WTC11 (cell line): ENCODE measurements at regions not wholly inside any gene's neighbourhood (a gene's known extent, or its start where the extent isn't known, plus 50 kb on each side); places are given as distances from the start of the nearest gene placed in this dataset.

Source experiments
- CBFB ChIP-seq: sonication (generic); formaldehyde crosslinking; IDR thresholded peaks from 2 replicates; pipeline ENCODE4 v1.8.1; 2022; ENCODE audit warnings: mild to moderate bottlenecking, low read depth, missing genetic modification reagents
- ETV6 ChIP-seq: sonication (generic); formaldehyde crosslinking; IDR thresholded peaks from 2 replicates; pipeline ENCODE4 v1.8.1; 2022; ENCODE audit warnings: mild to moderate bottlenecking, missing genetic modification reagents
- GTF2I ChIP-seq: fragments of 250-450 bp; sonication (Bioruptor Pico); conservative IDR thresholded peaks from 2 replicates; pipeline ENCODE4 v1.4.0; 2021; ENCODE audit warnings: mild to moderate bottlenecking
- JUN ChIP-seq: sonication (generic); formaldehyde crosslinking; IDR thresholded peaks from 2 replicates; pipeline ENCODE4 v1.8.0; 2023; ENCODE audit warnings: mild to moderate bottlenecking, missing genetic modification reagents
- MYBL2 ChIP-seq: sonication (generic); formaldehyde crosslinking; IDR thresholded peaks from 2 replicates; pipeline ENCODE4 v1.8.1; 2023; ENCODE audit warnings: mild to moderate bottlenecking, moderate library complexity, missing genetic modification reagents
- ZBTB21 ChIP-seq: sonication (generic); formaldehyde crosslinking; IDR thresholded peaks from 2 replicates; pipeline ENCODE4 v1.8.1; 2023; ENCODE audit warnings: mild to moderate bottlenecking, missing genetic modification reagents, borderline replicate concordance
- TF ChIP-seq, protein P1 (sequence below): fragments of 200-600 bp; IDR thresholded peaks from 2 replicates; pipeline ENCODE4 v1.8.0; 2022; ENCODE audit warnings: antibody characterized with exemption
- TF ChIP-seq, protein P2 (sequence below): sonication (generic); formaldehyde crosslinking; IDR thresholded peaks from 2 replicates; pipeline ENCODE4 v1.8.0; 2023; ENCODE audit warnings: mild to moderate bottlenecking, missing genetic modification reagents

DNA sequence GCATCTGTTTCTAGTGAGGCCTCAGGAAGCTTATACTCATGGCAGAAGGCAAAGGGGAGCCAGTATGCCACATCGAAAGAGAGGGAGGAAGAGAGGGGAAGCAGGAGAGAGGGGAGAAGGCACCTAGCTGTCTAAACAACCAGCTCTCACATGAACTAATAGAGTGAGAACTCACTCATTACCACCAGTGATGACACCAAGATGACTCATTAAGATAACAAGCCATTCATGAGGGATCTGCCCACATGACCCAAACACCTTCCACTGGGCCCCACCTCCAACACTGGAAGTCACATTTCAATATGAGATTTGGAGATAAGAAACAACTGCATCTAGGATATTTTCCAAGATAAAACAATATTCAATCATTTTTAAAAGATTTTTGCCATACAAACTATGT, 753.9 kb upstream of the ZEB2 start:
- no peak for TF ChIP-seq MYBL2 (CRISPR knock-in tag)
- no peak for TF ChIP-seq ETV6 (CRISPR knock-in tag)
- TF ChIP-seq, protein P1, sequence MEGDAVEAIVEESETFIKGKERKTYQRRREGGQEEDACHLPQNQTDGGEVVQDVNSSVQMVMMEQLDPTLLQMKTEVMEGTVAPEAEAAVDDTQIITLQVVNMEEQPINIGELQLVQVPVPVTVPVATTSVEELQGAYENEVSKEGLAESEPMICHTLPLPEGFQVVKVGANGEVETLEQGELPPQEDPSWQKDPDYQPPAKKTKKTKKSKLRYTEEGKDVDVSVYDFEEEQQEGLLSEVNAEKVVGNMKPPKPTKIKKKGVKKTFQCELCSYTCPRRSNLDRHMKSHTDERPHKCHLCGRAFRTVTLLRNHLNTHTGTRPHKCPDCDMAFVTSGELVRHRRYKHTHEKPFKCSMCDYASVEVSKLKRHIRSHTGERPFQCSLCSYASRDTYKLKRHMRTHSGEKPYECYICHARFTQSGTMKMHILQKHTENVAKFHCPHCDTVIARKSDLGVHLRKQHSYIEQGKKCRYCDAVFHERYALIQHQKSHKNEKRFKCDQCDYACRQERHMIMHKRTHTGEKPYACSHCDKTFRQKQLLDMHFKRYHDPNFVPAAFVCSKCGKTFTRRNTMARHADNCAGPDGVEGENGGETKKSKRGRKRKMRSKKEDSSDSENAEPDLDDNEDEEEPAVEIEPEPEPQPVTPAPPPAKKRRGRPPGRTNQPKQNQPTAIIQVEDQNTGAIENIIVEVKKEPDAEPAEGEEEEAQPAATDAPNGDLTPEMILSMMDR = no peak
- TF ChIP-seq CBFB (CRISPR knock-in tag) = no peak
- TF ChIP-seq, protein P2, sequence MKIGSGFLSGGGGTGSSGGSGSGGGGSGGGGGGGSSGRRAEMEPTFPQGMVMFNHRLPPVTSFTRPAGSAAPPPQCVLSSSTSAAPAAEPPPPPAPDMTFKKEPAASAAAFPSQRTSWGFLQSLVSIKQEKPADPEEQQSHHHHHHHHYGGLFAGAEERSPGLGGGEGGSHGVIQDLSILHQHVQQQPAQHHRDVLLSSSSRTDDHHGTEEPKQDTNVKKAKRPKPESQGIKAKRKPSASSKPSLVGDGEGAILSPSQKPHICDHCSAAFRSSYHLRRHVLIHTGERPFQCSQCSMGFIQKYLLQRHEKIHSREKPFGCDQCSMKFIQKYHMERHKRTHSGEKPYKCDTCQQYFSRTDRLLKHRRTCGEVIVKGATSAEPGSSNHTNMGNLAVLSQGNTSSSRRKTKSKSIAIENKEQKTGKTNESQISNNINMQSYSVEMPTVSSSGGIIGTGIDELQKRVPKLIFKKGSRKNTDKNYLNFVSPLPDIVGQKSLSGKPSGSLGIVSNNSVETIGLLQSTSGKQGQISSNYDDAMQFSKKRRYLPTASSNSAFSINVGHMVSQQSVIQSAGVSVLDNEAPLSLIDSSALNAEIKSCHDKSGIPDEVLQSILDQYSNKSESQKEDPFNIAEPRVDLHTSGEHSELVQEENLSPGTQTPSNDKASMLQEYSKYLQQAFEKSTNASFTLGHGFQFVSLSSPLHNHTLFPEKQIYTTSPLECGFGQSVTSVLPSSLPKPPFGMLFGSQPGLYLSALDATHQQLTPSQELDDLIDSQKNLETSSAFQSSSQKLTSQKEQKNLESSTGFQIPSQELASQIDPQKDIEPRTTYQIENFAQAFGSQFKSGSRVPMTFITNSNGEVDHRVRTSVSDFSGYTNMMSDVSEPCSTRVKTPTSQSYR (CRISPR knock-in tag) = no peak
- TF ChIP-seq ZBTB21 (CRISPR knock-in tag) = no peak
- no peak for TF ChIP-seq JUN (CRISPR knock-in tag)
- TF ChIP-seq GTF2I (CRISPR knock-in tag) = no peak
